GM12878 (cell line): ENCODE measurements at regions not wholly inside any gene's neighbourhood (a gene's known extent, or its start where the extent isn't known, plus 50 kb on each side); places are given as distances from the start of the nearest gene placed in this dataset.
"Not testable (repeated sequence)": the region's sequence is repeated elsewhere in the genome, so short reads cannot be mapped to it uniquely, and the experiment has no call there.

Source experiments
- ATAC-seq: fragments of 200-7000 bp; cut with Tn5 transposase; 3 replicates; pipeline ENCODE4 v1.9.1; 2020; ENCODE audit warnings: mild to moderate bottlenecking, moderate library complexity
- BruUV-seq: library from RNA; stranded (reverse); fragments of 400-500 nt; replicated peaks from 2 replicates; lab custom pipeline; 2021; lab: Mats Ljungman, UMichigan
- CTCF ChIA-PET: fragments of 300-600 bp; sonication (Branson Sonifier 250); formaldehyde crosslinking; extraction: SDS; loops from one replicate; lab custom pipeline; 2021; ENCODE audit warnings: inconsistent platforms; lab: Yijun Ruan, JAX
- POLR2A ChIA-PET: fragments of 350-600 bp; formaldehyde crosslinking; extraction: SDS; loops from one replicate; lab custom pipeline; 2021; ENCODE audit warnings: inconsistent platforms; lab: Charles Lee
- RAD21 ChIA-PET: fragments of 300-600 bp; sonication (Branson Sonifier 250); formaldehyde crosslinking; loops from one replicate; lab custom pipeline; 2023; ENCODE audit warnings: antibody characterized with exemption; ENCODE audit not compliant: unreplicated experiment; lab: Charles Lee
- SMC1A ChIA-PET: fragments of 300-600 bp; sonication (Branson Sonifier 250); formaldehyde crosslinking; loops from one replicate; lab custom pipeline; 2023; ENCODE audit not compliant: unreplicated experiment, uncharacterized antibody; lab: Charles Lee
- DNase-seq: peaks from one replicate; pipeline ENCODE4 v3.0.0-alpha.2; 2011; ENCODE audit warnings: low read depth, low spot score
- FAIRE-seq: peaks from 3 replicates; lab custom pipeline; 2011; peaks lifted over from hg19 to GRCh38; lab: Jason Lieb, UNC
- H2AFZ ChIP-seq: 2 replicates; pipeline ENCODE4 v1.6.0; 2011; ENCODE audit warnings: low read depth, low read length, control low read depth; ENCODE audit not compliant: control insufficient read depth
- H3K27ac ChIP-seq: 2 replicates; pipeline ENCODE4 v1.5.1; 2011; ENCODE audit warnings: control low read depth; ENCODE audit not compliant: control insufficient read depth, insufficient read depth
- H3K27me3 ChIP-seq, 2 experiments: replicated peaks in 1 of 2; 2 replicates each; pipeline versions ENCODE4 v1.6.0 to v1.6.1; 2011; ENCODE audit warnings: low read length in 1 of 2; ENCODE audit not compliant: control insufficient read depth in 2 of 2, insufficient read depth in 2 of 2
- H3K36me3 ChIP-seq, 2 experiments: 2 replicates each; pipeline ENCODE4 v1.5.1; 2011; ENCODE audit warnings: low read length in 1 of 2; ENCODE audit not compliant: control insufficient read depth in 2 of 2, insufficient read depth in 2 of 2
- H3K4me1 ChIP-seq: 2 replicates; pipeline ENCODE4 v1.6.1; 2011; ENCODE audit warnings: mild to moderate bottlenecking, low read length, moderate library complexity, mixed read lengths; ENCODE audit not compliant: control insufficient read depth, insufficient read depth
- H3K4me2 ChIP-seq: 2 replicates; pipeline ENCODE4 v1.6.0; 2011; ENCODE audit warnings: control low read depth; ENCODE audit not compliant: control insufficient read depth, insufficient read depth
- H3K4me3 ChIP-seq: fragments of 200-600 bp; sonication (generic); 2 replicates; pipeline ENCODE4 v1.5.1; 2016
- H3K79me2 ChIP-seq: 2 replicates; pipeline ENCODE4 v1.6.0; 2011; ENCODE audit warnings: low read length; ENCODE audit not compliant: control insufficient read depth, insufficient read depth
- H3K9ac ChIP-seq: 2 replicates; pipeline ENCODE4 v1.8.0; 2011; ENCODE audit warnings: low read length, control low read depth, mixed read lengths; ENCODE audit not compliant: control insufficient read depth, insufficient read depth
- H3K9me3 ChIP-seq: replicated peaks from 3 replicates; pipeline ENCODE4 v1.5.1; 2011; ENCODE audit warnings: mild to moderate bottlenecking, low read length; ENCODE audit not compliant: control insufficient read depth, insufficient read depth
- H4K20me1 ChIP-seq: 2 replicates; pipeline ENCODE4 v1.6.0; 2011; ENCODE audit not compliant: control insufficient read depth, insufficient read depth
- BCLAF1 ChIP-seq: fragments of 450-650 bp; IDR thresholded peaks from 2 replicates; pipeline ENCODE4 v1.6.1; 2017; ENCODE audit warnings: antibody characterized with exemption, mild to moderate bottlenecking, moderate library complexity
- CHD2 ChIP-seq: IDR thresholded peaks from 2 replicates; pipeline ENCODE4 v1.6.1; 2011; ENCODE audit warnings: low read depth, low read length, improper control_type of control experiment, borderline replicate concordance
- ELK1 ChIP-seq: IDR thresholded peaks from 2 replicates; pipeline ENCODE4 v1.6.1; 2012; ENCODE audit warnings: low read depth, low read length, improper control_type of control experiment
- ESRRA ChIP-seq: IDR thresholded peaks from 2 replicates; pipeline ENCODE4 v1.6.1; 2012; ENCODE audit warnings: mild to moderate bottlenecking, low read length, improper control_type of control experiment
- HDGF ChIP-seq: fragments of 450-650 bp; IDR thresholded peaks from 2 replicates; pipeline ENCODE4 v1.6.1; 2016; ENCODE audit warnings: antibody characterized with exemption
- JUND ChIP-seq: IDR thresholded peaks from 2 replicates; pipeline ENCODE4 v1.6.1; 2012; ENCODE audit warnings: low read depth, mild to moderate bottlenecking, low read length, improper control_type of control experiment, moderate library complexity
- NR2C1 ChIP-seq: fragments of 450-650 bp; IDR thresholded peaks from 2 replicates; pipeline ENCODE4 v1.6.1; 2017; ENCODE audit warnings: antibody characterized with exemption, mild to moderate bottlenecking, moderate library complexity
- PBX3 ChIP-seq: IDR thresholded peaks from 2 replicates; pipeline ENCODE4 v1.6.1; 2011; ENCODE audit warnings: mild to moderate bottlenecking, low read depth, low read length, moderate library complexity; ENCODE audit not compliant: insufficient replicate concordance
- PML ChIP-seq: IDR thresholded peaks from 2 replicates; pipeline ENCODE4 v1.6.1; 2012; ENCODE audit warnings: low read length, inconsistent platforms
- USF1 ChIP-seq: IDR thresholded peaks from 2 replicates; pipeline ENCODE4 v1.6.1; 2011; ENCODE audit warnings: borderline replicate concordance, low read depth, mild to moderate bottlenecking, moderate library complexity, mixed read lengths, low read length; ENCODE audit not compliant: insufficient read depth; ENCODE audit errors: extremely low read length
- WGBS: methylation state at CpG from one replicate; pipeline ENCODE4 v1.1.6; 2016; ENCODE audit warnings: low lambda C conversion rate; ENCODE audit not compliant: insufficient replicate concordance, insufficient coverage; ENCODE audit errors: missing lambda C conversion rate; 5-methylcytosine and 5-hydroxymethylcytosine counted together
- in situ Hi-C: fragments of 300-500 bp; cut with MboI; formaldehyde crosslinking; loops from 9 replicates; pipeline ENCODE4 v1.14.3; 2018; ENCODE audit warnings: mixed read lengths
- intact Hi-C: fragments of 100-400 bp; cut with micrococcal nuclease; formaldehyde crosslinking; loops from one replicate; pipeline ENCODE4 v1.14.2; 2022; ENCODE audit not compliant: unreplicated experiment

GRCh38 chr6:170055797-170056196, 235.1 kb downstream of the DLL1 start:
- BruUV-seq, H3K36me3 ChIP-seq, SMC1A ChIA-PET, RAD21 ChIA-PET, intact Hi-C loops, FAIRE-seq, H3K4me2 ChIP-seq, H3K4me3 ChIP-seq, CTCF ChIA-PET, H2AFZ ChIP-seq, H4K20me1 ChIP-seq, H3K27me3 ChIP-seq, H3K79me2 ChIP-seq, H3K9ac ChIP-seq, POLR2A ChIA-PET, DNase-seq, ATAC-seq, in situ Hi-C loops, H3K9me3 ChIP-seq, H3K27ac ChIP-seq, H3K4me1 ChIP-seq: not testable (repeated sequence)
- 66% methylated on average over 10 of the region's 14 CpGs for WGBS

GRCh38 chr6:170053966-170054661, 236.8 kb downstream of the DLL1 start:
- H3K27me3 ChIP-seq = no peaks in the 10 kb centered on the region
- H3K4me3 ChIP-seq = no peak overlapping the region
- no peaks in the 10 kb centered on the region for H3K79me2 ChIP-seq
- TF ChIP-seq ESRRA (no peak), BCLAF1 (no peak), CHD2 (no peak), PBX3 (no peak), JUND (no peak), HDGF (no peak), NR2C1 (no peak), USF1 (no peak), ELK1 (no peak), PML (no peak)
- H3K9ac ChIP-seq = no peak overlapping the region
- 81% methylated on average over 18 of the region's 18 CpGs for WGBS
- no TSS peak for BruUV-seq
- H2AFZ ChIP-seq = no peak overlapping the region
- CTCF ChIA-PET = no interaction called here
- no peaks in the 10 kb centered on the region; the same call in 2 of the 3 replicates for H3K9me3 ChIP-seq
- RAD21 ChIA-PET = no interaction called here
- no peaks in the 10 kb centered on the region for H3K36me3 ChIP-seq
- H3K4me1 ChIP-seq = no peaks in the 10 kb centered on the region
- intact Hi-C loops = no loop called here
- POLR2A ChIA-PET = no interaction called here
- no peaks in the 10 kb centered on the region for H4K20me1 ChIP-seq
- SMC1A ChIA-PET = no interaction called here
- no peak for DNase-seq
- H3K4me2 ChIP-seq = no peak overlapping the region
- in situ Hi-C loops = no loop called here
- no peak overlapping the region for H3K27ac ChIP-seq
- ATAC-seq = no peak
- no peak for FAIRE-seq
